T-helper 2 cell treated with Interferon-gamma antibody and Interleukin-4, amounts not matched to agents 5 μg/mL and 100 μg/mL, for 36 hours (primary cell): ENCODE measurements at regions not wholly inside any gene's neighbourhood (a gene's known extent, or its start where the extent isn't known, plus 50 kb on each side); places are given as distances from the start of the nearest gene placed in this dataset.
"Not testable (repeated sequence)": the region's sequence is repeated elsewhere in the genome, so short reads cannot be mapped to it uniquely, and the experiment has no call there.

ENCODE experiments used
- DNase-seq: peaks from one replicate; pipeline ENCODE4 v3.0.0; 2021; ENCODE audit warnings: low spot score
- H3K27ac Mint-ChIP-seq: one replicate; pipeline ENCODE4 v1.8.0; 2021; ENCODE audit warnings: mild to moderate bottlenecking, mixed read lengths
- H3K27me3 Mint-ChIP-seq: one replicate; pipeline ENCODE4 v1.8.0; 2021; ENCODE audit warnings: low read depth, mixed read lengths
- H3K36me3 Mint-ChIP-seq: one replicate; pipeline ENCODE4 v1.8.0; 2021; ENCODE audit warnings: low read depth, mixed read lengths
- H3K4me1 Mint-ChIP-seq: one replicate; pipeline ENCODE4 v1.8.0; 2021; ENCODE audit warnings: low read depth, mixed read lengths
- H3K4me3 Mint-ChIP-seq: one replicate; pipeline ENCODE4 v1.8.0; 2022; ENCODE audit warnings: mild to moderate bottlenecking, moderate library complexity, mixed read lengths
- H3K9me3 Mint-ChIP-seq: one replicate; pipeline ENCODE4 v1.8.0; 2021; ENCODE audit warnings: mixed read lengths

DNA sequence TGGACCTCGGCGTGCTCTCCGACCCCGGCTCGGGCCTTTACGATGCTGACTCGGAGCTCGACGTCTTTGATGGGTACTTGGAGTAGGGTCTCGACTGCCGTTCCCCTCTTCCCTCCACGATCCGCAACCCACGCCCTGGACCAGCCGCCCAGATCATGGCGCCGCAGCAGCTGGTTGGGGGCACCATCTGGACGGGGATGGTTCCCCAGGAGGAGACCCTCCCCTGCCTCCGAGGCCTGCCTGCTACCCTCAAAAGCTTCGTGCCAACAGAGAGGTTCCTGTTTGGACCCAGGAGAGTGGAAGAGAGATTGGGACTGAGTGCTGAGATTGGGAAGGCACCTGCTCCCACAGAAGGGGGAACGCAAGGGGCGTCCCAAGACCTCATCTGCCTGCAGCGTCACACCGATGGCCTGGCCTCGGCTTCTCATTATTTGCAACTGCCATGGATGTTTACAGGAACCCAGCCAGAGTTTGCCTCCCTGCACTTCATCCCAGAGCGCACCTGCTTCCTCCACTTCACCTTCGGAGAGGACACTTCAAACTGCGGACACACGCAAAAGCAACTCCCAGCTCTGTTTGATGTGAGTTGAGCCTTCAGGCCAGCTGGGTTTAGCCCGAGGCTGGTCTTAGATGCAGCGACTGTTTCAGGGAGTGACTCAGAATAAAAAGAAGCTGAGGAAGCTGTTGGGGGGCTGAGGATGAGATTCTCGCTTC, 58.9 kb downstream of the GOLGA6L7 start:
- not testable (repeated sequence) for H3K36me3 Mint-ChIP-seq, DNase-seq, H3K9me3 Mint-ChIP-seq, H3K27ac Mint-ChIP-seq, H3K4me1 Mint-ChIP-seq
- Mint-ChIP-seq H3K27me3 (peaks cover 42% of the 10 kb centered on the region), H3K4me3 (peak overlapping the region; percentile 18)

DNA sequence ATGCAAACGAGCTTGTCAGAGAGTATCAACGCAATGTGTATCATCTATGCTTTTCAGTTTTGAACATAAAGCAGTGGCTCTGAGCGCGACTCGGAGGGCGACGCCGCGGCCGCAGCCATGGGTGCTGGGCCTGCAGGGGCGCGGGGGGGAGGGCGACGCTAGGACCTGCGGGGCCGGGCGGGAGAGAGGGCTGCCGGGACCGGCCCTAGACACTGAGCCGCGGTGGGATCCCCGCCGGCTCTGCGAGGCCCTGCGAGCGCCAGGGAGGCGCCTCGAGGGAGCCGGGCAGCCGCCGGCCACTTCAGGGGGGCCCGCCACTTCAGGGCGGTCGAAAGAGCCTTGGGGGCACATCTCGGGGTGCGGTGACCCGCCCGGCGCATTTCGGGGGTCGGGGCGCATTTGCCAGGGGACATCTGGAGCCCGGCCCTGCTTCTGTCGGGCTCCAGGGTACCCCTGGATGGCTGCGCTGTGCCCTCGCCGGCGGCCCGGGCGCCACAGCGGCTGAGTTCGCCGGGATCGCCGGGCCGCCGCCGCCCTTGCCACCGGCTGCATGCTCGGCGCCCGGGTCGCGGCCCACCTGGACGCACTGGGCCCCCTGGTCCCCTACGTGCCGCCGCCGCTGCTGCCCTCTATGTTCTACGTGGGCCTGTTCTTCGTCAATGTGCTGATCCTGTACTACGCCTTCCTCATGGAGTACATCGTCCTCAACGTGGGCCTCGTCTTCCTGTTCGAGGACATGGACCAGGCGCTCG, 59.6 kb downstream of the GOLGA6L7 start:
- not testable (repeated sequence) for H3K27ac Mint-ChIP-seq, H3K9me3 Mint-ChIP-seq, DNase-seq, H3K4me3 Mint-ChIP-seq, H3K4me1 Mint-ChIP-seq, H3K36me3 Mint-ChIP-seq
- H3K27me3 Mint-ChIP-seq, result peaks cover 42% of the 10 kb centered on the region

DNA sequence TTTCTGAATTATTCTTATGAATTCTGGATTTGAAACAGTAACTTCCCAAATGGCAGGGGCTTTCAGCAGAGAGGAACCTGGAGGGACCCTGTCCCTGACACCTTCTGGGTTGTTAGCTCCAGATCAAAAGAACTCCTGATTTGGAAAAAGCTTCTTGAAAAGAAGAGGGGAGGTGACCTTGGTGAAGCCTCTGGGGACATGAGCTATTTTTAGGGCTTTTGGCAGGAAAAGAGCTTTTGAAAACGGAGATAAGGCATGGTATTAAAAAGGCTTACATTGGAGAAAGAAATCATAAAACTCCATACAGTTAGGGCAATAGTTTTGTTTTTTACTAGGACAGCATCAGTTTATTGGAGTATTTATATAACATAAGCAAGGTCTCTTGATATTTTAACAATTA, 60.3 kb downstream of the GOLGA6L7 start:
- H3K36me3 Mint-ChIP-seq, DNase-seq, H3K9me3 Mint-ChIP-seq, H3K27ac Mint-ChIP-seq, H3K4me1 Mint-ChIP-seq, H3K4me3 Mint-ChIP-seq: not testable (repeated sequence)
- H3K27me3 Mint-ChIP-seq, result peaks cover 42% of the 10 kb centered on the region

DNA sequence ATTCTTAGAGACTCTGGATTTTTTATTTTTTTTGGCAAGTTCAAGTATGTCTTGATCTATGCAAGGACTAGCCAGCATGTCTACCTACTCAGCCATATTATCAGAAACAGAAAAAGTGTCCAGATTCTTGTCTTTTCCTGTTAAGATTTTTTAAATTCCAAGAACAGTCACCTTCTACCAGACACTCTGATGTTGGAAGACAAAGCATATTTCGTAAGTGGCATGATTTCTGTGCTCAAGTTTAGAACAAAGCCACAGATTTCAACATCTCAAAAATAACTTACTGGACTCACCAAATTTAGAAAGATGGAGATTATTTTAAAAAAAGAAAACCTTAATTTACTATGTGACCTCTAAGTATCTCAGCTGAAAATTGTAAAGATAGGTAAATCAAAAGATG, 61.9 kb downstream of the GOLGA6L7 start:
- Mint-ChIP-seq H3K4me3 (no peak overlapping the region), H3K27me3 (peaks cover 33% of the 10 kb centered on the region), H3K4me1 (no peaks in the 10 kb centered on the region), H3K36me3 (no peaks in the 10 kb centered on the region), H3K27ac (no peak overlapping the region), H3K9me3 (no peaks in the 10 kb centered on the region)
- no peak for DNase-seq

DNA sequence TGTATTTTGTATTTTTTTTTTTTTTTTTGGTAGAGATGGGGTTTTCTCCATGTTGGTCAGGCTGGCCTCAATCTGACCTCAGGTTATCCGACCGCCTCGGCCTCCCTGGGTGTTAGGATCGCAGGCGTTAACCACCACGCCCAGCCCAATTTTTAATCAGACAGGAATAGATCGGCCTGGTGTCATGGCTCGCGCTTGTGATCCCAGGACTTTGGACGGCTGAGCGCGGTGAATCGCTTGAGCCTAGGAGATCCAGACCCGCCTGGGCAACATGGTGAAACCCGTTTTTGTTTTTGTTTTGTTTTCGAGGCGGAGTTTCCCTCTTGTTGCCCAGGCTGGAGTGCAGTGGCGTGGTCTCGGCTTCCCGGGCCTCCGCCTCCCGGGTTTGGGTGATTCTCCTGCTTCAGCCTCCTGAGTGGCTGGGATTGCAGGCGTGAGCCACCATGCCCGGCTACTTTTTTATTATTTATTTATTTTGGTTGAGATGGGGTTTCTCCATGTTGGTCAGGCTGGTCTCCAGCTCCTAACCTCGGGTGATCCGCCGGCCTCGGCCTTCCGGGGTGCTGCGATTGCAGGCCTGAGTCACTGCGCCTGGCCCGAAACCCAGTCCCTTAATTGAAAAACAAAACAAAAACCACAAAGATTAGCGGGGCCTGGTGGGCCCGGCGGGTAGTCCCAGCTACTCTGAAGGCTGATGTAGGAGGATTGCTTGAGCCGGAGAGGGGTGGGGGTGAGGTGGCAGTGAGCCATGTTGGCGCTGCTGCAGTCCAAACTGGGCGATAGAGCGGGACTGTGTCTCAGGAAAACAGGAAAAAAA, 63.9 kb downstream of the GOLGA6L7 start:
- H3K9me3 Mint-ChIP-seq, DNase-seq, H3K27ac Mint-ChIP-seq, H3K4me1 Mint-ChIP-seq, H3K4me3 Mint-ChIP-seq, H3K36me3 Mint-ChIP-seq: not testable (repeated sequence)
- H3K27me3 Mint-ChIP-seq, result peaks cover 27% of the 10 kb centered on the region

DNA sequence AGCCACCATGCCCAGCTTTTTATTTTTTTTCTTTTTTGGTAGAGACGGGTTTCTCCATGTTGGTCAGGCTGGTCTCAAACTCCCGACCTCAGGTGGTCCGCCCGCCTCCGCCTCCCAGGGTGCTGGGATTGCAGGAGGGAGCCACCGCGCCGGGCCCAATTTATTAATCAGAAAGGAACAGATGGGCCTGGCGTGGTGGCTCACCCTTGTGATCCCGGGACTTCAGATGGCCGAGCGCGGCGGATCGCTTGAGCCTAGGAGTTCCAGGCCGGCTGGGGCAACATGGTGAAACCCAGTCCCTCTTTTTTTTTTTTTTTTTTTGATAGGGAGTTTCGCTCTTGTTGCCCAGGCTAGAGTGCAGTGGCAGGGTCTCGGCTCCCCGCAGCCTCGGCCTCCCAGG, 64.6 kb downstream of the GOLGA6L7 start:
- no peaks in the 10 kb centered on the region for H3K4me1 Mint-ChIP-seq
- H3K9me3 Mint-ChIP-seq, result no peaks in the 10 kb centered on the region
- no peak for DNase-seq
- no peak overlapping the region for H3K27ac Mint-ChIP-seq
- peaks cover 24% of the 10 kb centered on the region for H3K27me3 Mint-ChIP-seq
- no peak overlapping the region for H3K4me3 Mint-ChIP-seq
- no peaks in the 10 kb centered on the region for H3K36me3 Mint-ChIP-seq

DNA sequence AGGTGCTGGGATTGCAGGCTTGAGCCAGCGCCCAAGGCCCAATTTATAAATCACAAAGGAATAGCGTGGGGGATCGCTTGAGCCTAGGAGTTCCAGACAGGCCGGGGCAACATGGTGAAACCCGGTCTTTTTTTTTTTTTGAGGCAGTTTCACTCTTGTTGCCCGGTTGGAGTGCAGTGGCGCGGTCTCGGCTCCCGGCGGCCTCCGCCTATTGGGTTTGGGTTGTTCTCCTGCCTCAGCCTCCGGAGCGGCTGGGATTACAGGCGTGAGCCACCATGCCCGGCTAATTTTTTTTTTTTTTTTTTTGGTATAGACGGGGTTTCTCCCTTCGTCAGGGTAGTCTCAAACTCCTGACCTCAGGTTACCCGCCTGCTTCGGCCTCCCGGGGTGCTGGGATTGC, 65.0 kb downstream of the GOLGA6L7 start:
- no peaks in the 10 kb centered on the region for H3K9me3 Mint-ChIP-seq
- no peak overlapping the region for H3K4me3 Mint-ChIP-seq
- H3K27me3 Mint-ChIP-seq, result peaks cover 23% of the 10 kb centered on the region
- DNase-seq, result no peak
- H3K36me3 Mint-ChIP-seq, result no peaks in the 10 kb centered on the region
- H3K4me1 Mint-ChIP-seq, result no peaks in the 10 kb centered on the region
- H3K27ac Mint-ChIP-seq, result no peak overlapping the region

DNA sequence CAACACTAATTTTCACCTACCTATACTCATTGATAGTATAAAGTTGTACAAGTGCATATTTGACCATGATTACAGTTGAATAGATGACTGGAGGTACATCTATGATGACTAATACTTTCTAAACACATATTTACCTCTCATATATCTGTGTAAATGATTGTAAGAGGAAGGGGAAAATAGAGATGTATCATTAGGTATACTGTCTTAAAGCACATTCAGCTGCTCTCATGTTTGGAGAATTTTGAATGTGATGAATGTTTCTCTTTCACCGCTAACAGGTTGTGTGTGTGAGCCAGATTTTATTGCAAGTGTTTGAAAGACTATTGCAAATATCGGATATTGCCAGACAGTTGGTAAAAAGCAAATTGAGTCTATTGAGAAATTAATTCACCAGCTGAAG, 66.2 kb upstream of the GOLGA8M start:
- not testable (repeated sequence) for H3K4me3 Mint-ChIP-seq

DNA sequence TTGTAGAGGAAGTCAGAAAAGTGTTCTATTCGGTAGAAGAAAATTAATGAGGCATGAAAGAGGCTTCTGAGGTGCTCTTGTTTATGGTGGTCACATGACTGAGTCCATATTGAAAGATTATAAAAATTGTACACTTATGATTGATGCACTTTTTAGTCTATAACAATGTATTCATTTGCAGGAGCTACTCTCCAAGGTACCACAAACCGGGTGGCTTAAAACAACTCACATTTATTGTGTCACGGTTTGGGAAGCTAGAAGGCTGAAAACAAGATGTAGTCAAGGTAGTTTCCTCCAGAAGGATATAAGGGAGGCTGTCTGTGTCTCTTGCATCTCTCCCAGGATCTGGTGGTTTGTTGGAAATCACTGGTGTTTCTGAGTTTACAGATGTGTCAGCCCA, 60.6 kb upstream of the GOLGA8M start:
- not testable (repeated sequence) for H3K9me3 Mint-ChIP-seq, DNase-seq, H3K27ac Mint-ChIP-seq, H3K4me3 Mint-ChIP-seq, H3K36me3 Mint-ChIP-seq, H3K4me1 Mint-ChIP-seq, H3K27me3 Mint-ChIP-seq

More for the DNA sequence above, 66.2 kb upstream of the GOLGA8M start:
- not testable (repeated sequence) for H3K27ac Mint-ChIP-seq, H3K4me1 Mint-ChIP-seq, H3K36me3 Mint-ChIP-seq, DNase-seq, H3K9me3 Mint-ChIP-seq, H3K27me3 Mint-ChIP-seq
